Activated CD8-positive, alpha-beta memory T cell treated with anti-CD3 and anti-CD28 coated beads, Interleukin-2, amount 10 ng/mL, durations not matched to agents 7 days and 5 days (primary cell): ENCODE measurements at regions not wholly inside any gene's neighbourhood (a gene's known extent, or its start where the extent isn't known, plus 50 kb on each side); places are given as distances from the start of the nearest gene placed in this dataset.

Source experiments
- ATAC-seq: fragments of 150-1000 bp; cut with Tn5 transposase; one replicate; pipeline ENCODE4 v1.10.0; 2021; ENCODE audit warnings: moderate library complexity
- CTCF ChIA-PET: fragments of 350-600 bp; sonication (Branson Sonifier 250); formaldehyde crosslinking; loops from one replicate; lab custom pipeline; 2021; ENCODE audit warnings: antibody characterized with exemption; lab: Charles Lee
- DNase-seq: peaks from one replicate; pipeline ENCODE4 v3.0.0-alpha.2; 2020
- H3K27ac Mint-ChIP-seq: one replicate; pipeline ENCODE4 v1.8.0; 2021; ENCODE audit warnings: mild to moderate bottlenecking, mixed read lengths
- H3K27me3 Mint-ChIP-seq: one replicate; pipeline ENCODE4 v1.8.0; 2021; ENCODE audit warnings: mixed read lengths
- H3K36me3 Mint-ChIP-seq: one replicate; pipeline ENCODE4 v1.8.0; 2021; ENCODE audit warnings: mild to moderate bottlenecking, mixed read lengths
- H3K4me1 Mint-ChIP-seq: one replicate; pipeline ENCODE4 v1.8.0; 2021; ENCODE audit warnings: mixed read lengths
- H3K4me3 Mint-ChIP-seq: one replicate; pipeline ENCODE4 v1.8.0; 2021; ENCODE audit warnings: mild to moderate bottlenecking, moderate library complexity, mixed read lengths
- H3K9me3 Mint-ChIP-seq: one replicate; pipeline ENCODE4 v1.8.0; 2022; ENCODE audit warnings: low read depth, mixed read lengths

- ATAC-seq, result no peak
- Mint-ChIP-seq H3K27me3 (no peaks in the 10 kb centered on the region), H3K4me1 (no peaks in the 10 kb centered on the region), H3K36me3 (no peaks in the 10 kb centered on the region), H3K27ac (no peak overlapping the region), H3K4me3 (no peak overlapping the region), H3K9me3 (peaks cover 2% of the 10 kb centered on the region)
- no peak for DNase-seq
- CTCF ChIA-PET, result no interaction called here
Measured at GRCh38 chr11:29331451-29332010, 685.3 kb downstream of the KCNA4 start.

DNA sequence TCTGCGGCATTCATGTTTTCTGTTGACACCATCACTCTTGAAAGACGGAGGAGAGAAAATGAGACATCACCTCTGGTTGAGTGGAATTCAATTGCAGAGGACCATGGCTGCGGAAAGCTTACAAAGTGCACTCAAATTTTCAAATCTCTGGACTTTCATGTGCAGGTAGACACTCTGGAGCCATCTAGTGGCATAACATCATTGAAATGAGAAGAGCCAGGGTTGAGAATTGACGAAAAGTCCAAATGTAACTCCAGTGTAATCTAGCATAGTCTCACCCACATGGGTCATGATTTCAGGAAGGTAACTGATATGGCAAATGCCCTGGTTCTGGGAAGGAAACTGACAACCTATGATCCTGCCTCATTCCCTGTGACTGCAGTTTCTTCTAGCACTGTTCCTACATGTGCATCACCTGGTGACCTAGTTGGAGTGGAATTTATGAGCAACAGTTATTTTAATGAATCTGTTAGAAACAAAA is 687.8 kb downstream of the KCNA4 start:
- Mint-ChIP-seq H3K4me1 (no peaks in the 10 kb centered on the region), H3K4me3 (no peak overlapping the region), H3K36me3 (no peaks in the 10 kb centered on the region), H3K27me3 (no peaks in the 10 kb centered on the region), H3K9me3 (peaks cover 2% of the 10 kb centered on the region), H3K27ac (no peak overlapping the region)
- no peak for ATAC-seq
- CTCF ChIA-PET, result no interaction called here
- DNase-seq, result no peak

DNA sequence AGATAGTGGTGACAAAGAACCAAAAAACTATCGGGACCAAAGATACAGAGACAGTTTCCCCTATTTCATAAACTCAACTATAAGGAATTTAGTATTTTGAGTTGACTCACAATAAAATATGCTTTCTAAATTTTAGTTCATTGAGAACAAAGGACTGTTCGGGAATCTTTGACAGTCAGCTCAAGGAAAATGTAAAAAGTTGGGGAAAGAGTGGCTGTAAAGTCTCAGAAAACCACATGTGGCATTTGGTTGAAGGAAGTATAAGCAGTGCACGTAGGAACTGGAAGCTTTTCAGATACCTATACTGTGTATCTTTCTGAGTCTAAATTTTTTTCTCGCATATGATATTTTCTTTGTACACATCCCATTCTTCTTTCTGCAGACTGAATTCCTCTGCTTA is 688.9 kb downstream of the KCNA4 start:
- H3K4me1 Mint-ChIP-seq, result no peaks in the 10 kb centered on the region
- ATAC-seq (no peak), DNase-seq (no peak)
- peaks cover 2% of the 10 kb centered on the region for H3K9me3 Mint-ChIP-seq
- H3K36me3 Mint-ChIP-seq, result no peaks in the 10 kb centered on the region
- no peak overlapping the region for H3K4me3 Mint-ChIP-seq
- CTCF ChIA-PET, result no interaction called here
- H3K27me3 Mint-ChIP-seq, result no peaks in the 10 kb centered on the region
- H3K27ac Mint-ChIP-seq, result no peak overlapping the region

DNA sequence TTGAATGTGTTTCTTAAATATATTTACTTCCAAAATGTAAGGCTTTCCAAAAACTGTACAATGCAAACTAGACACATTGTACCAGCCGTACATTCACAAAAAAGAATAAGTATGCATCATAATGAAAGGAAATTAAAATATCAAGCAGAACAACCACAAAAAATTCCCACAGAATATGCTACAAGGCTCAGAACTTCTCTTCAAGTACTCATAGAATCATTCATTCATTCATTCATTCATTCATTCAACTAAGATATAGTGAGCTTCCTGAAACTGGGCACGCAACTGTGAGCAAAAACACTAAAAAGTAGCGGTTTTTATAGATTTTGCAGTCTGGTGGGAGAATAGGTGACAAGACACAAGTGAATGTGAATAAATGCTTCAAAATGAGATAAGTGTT is 690.1 kb downstream of the KCNA4 start:
- Mint-ChIP-seq H3K4me3 (no peak overlapping the region), H3K36me3 (no peaks in the 10 kb centered on the region), H3K9me3 (peaks cover 2% of the 10 kb centered on the region), H3K27ac (no peak overlapping the region), H3K4me1 (no peaks in the 10 kb centered on the region), H3K27me3 (no peaks in the 10 kb centered on the region)
- ATAC-seq (no peak), DNase-seq (no peak)
- CTCF ChIA-PET, result no interaction called here

DNA sequence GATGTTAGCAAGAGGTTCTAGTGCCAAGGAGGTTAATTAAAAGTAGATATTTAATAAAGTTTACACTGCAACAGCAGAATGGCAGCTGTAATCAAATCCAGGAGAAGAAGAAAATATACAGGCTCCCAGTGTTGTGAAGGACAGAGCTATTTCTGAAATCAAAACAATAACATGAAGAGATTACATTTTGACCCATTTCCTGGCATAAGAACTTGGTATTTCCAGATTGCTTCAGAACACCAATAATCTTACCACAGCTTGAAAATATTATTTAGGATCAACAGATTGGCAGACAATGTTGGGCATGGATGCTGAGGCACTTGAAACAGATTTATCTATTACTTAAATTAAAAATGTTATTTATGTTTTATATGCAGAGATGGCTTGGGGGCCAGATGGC is 692.5 kb downstream of the KCNA4 start:
- no peak for ATAC-seq
- H3K36me3 Mint-ChIP-seq, result no peaks in the 10 kb centered on the region
- no peaks in the 10 kb centered on the region for H3K27me3 Mint-ChIP-seq
- H3K4me1 Mint-ChIP-seq, result no peaks in the 10 kb centered on the region
- no peak for DNase-seq
- no peak overlapping the region for H3K27ac Mint-ChIP-seq
- peaks cover 2% of the 10 kb centered on the region for H3K9me3 Mint-ChIP-seq
- H3K4me3 Mint-ChIP-seq, result no peak overlapping the region
- CTCF ChIA-PET, result no interaction called here

DNA sequence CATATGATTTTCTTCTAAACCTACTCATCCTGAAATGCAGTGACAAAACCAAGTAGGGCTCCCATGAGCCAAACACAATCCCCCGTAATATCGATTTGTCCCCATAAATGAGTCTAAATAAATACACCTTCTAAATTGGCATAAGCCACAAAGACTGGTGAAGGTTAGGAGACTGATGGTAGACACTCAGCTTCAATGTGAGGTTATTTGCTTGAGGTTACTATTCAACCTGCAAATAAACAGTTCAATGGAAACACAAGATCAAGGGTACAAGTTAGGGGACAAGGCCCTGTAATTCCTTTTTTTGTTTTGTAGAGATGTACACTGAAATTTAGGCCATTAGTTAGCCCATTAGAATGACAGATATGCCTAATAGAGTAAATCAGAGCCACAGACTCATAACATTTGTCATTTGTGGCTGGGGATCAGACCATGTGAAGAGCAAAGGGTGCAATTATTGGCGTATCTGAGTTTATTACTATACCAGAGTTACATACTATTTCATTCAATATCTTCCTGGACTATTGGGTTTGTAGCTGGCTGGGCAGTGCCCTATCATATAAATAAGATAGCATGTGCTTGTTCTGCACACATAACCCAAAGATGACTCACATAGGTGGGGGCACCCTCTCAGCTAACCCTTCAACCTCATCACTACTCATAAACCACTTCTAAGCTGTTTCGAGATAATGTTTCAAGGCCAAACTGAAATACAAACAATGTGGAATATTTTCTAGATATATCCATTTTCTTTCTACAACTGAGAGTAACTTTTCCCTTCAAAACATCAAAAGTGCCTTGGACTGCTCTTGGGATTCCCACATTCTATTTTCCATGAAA is 695.3 kb downstream of the KCNA4 start:
- H3K36me3 Mint-ChIP-seq, result no peaks in the 10 kb centered on the region
- H3K4me3 Mint-ChIP-seq, result no peak overlapping the region
- H3K27me3 Mint-ChIP-seq, result no peaks in the 10 kb centered on the region
- ATAC-seq (no peak), DNase-seq (no peak)
- no peaks in the 10 kb centered on the region for H3K4me1 Mint-ChIP-seq
- CTCF ChIA-PET, result no interaction called here
- H3K27ac Mint-ChIP-seq, result no peak overlapping the region
- no peaks in the 10 kb centered on the region for H3K9me3 Mint-ChIP-seq

DNA sequence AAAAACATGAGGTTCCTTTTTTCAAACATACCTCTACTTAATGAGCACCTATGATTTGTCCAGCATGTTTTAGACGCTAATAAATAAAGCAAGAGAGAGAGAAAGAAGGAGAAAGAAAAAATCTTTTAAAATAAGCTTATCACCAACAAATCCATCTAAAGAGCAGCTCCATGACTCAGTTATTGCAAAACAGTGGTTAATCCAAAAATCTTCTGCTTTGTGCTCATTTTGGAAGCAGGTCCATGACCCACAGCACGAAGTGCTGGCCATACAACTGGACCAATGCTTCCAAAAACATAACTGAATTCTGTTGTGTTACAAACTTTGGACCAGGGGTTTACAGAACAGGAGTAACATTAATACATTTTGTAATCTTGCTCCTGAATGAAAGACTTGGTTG is 696.6 kb downstream of the KCNA4 start:
- Mint-ChIP-seq H3K4me1 (no peaks in the 10 kb centered on the region), H3K9me3 (peaks cover 3% of the 10 kb centered on the region), H3K4me3 (no peak overlapping the region), H3K27me3 (no peaks in the 10 kb centered on the region), H3K36me3 (no peaks in the 10 kb centered on the region), H3K27ac (no peak overlapping the region)
- ATAC-seq (no peak), DNase-seq (no peak)
- CTCF ChIA-PET, result no interaction called here

DNA sequence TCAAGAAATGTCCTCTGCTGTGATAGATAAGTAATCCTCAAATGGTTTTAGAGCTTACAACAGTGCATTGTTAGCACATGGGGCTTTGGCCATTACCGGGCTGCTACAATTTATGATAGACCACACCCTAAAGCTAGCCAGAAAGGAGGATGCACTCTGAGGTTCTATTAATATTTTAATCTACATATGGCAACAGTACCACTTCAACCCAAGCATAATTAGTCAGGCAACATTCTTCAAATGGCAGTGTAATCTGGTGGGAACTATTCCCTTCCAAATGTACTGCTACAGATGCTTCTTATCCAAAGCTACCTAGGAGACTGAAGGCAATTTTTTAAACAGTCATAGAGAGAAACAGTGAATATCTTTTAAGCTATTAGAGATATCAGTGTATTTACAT is 697.6 kb downstream of the KCNA4 start:
- DNase-seq (no peak), ATAC-seq (no peak)
- Mint-ChIP-seq H3K36me3 (no peaks in the 10 kb centered on the region), H3K4me1 (no peaks in the 10 kb centered on the region), H3K4me3 (no peak overlapping the region), H3K27ac (no peak overlapping the region), H3K27me3 (no peaks in the 10 kb centered on the region), H3K9me3 (peaks cover 3% of the 10 kb centered on the region)
- CTCF ChIA-PET, result no interaction called here

DNA sequence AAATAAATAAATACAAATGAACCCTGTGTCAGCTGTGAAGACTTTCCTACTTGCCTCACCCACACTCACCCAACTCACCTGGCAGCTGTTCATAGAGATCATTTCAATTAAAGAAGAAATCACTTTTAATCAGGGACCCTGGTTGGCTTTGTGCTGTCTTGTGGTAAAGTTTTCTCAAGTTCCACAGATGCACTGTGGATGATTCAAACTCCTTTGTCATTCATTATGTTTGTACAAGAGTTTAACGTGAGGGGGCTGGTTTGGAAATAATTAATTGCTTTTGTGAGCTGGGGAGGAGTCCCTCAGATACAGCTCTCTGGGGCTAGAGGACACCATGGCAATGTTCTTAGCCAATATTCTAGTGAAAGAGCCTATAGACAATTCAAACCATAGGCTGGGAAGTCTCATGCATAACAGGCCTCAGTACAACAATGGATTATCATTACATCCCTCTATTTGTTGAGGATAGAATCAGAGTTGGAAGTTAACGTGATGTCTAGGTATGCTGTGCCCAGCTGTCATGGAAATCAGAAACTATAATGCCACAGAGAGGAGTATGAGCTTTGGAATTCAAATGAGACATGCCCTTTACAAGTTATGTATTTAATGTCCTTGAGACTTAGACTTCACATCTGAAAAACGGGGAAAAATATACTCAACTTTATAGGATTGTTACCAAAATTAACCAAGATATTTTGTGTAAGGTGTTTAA is 698.5 kb downstream of the KCNA4 start:
- H3K4me1 Mint-ChIP-seq, result no peaks in the 10 kb centered on the region
- no peak overlapping the region for H3K27ac Mint-ChIP-seq
- DNase-seq (no peak), ATAC-seq (no peak)
- CTCF ChIA-PET, result no interaction called here
- no peak overlapping the region for H3K4me3 Mint-ChIP-seq
- H3K9me3 Mint-ChIP-seq, result peaks cover 3% of the 10 kb centered on the region
- no peaks in the 10 kb centered on the region for H3K36me3 Mint-ChIP-seq
- no peaks in the 10 kb centered on the region for H3K27me3 Mint-ChIP-seq

DNA sequence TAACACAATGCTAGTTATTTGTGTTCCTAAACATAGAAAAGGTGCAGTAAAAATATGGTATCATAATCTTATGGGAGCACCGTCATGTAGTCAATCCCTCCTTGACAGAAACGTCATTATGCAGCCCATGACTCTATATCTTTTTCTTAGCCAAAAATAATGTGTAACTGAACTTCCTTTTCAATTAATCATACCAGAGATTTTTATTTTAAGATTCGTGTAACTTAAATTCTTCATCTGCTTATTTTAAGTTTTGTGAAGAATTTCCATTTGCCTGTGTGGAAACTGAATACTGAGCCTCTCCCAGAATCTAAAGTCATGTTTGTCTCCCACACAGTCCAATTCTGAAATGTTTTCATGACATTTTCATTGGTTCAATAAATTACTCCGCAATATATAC is 699.1 kb downstream of the KCNA4 start:
- no peak overlapping the region for H3K4me3 Mint-ChIP-seq
- H3K4me1 Mint-ChIP-seq, result no peaks in the 10 kb centered on the region
- no peaks in the 10 kb centered on the region for H3K36me3 Mint-ChIP-seq
- DNase-seq (no peak), ATAC-seq (no peak)
- no peak overlapping the region for H3K27ac Mint-ChIP-seq
- CTCF ChIA-PET, result no interaction called here
- peaks cover 3% of the 10 kb centered on the region for H3K9me3 Mint-ChIP-seq
- no peaks in the 10 kb centered on the region for H3K27me3 Mint-ChIP-seq

DNA sequence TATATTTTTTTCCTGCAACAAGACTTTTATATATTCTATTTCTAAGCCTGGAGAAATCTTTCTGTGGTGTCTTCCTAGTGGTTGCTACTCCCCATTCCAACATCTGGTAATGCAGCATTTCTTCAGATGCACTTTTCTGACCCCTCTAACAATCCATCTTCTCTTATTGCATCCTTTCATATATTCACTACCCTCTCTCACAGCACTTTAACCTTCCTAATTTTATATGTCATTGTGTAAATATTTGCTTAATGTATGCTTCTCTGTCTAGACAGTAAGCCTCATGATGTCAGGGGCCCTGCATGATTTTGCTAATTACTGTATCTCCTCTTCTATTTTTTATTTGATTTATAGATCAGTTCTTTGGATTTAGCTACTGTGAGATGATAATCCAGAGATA is 701.6 kb downstream of the KCNA4 start:
- no peaks in the 10 kb centered on the region for H3K27me3 Mint-ChIP-seq
- H3K9me3 Mint-ChIP-seq, result peaks cover 8% of the 10 kb centered on the region
- H3K36me3 Mint-ChIP-seq, result no peaks in the 10 kb centered on the region
- H3K27ac Mint-ChIP-seq, result no peak overlapping the region
- no peaks in the 10 kb centered on the region for H3K4me1 Mint-ChIP-seq
- DNase-seq, result no peak
- ATAC-seq, result no peak
- CTCF ChIA-PET, result no interaction called here
- no peak overlapping the region for H3K4me3 Mint-ChIP-seq

DNA sequence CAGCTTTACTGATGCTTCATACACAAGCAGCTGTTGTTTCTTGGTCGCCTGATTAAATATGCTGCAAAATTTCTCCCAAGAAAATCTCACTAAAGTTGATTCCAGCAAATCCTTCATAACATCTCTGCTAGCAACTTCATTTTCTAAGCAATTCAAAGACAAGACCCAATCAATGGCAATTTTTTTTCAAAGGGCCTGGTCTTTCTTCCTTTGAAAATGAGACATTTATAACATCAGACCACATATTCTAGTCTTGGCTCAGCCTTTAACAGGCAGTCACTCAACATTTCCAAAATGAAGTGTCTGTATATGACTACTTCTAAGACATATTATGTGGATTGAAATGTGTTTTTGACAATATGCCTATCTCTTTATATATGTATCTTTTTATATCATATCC is 702.6 kb downstream of the KCNA4 start:
- Mint-ChIP-seq H3K9me3 (peaks cover 8% of the 10 kb centered on the region), H3K4me1 (no peaks in the 10 kb centered on the region), H3K27ac (no peak overlapping the region), H3K4me3 (no peak overlapping the region), H3K36me3 (no peaks in the 10 kb centered on the region), H3K27me3 (no peaks in the 10 kb centered on the region)
- no peak for ATAC-seq
- DNase-seq, result no peak
- CTCF ChIA-PET, result no interaction called here

DNA sequence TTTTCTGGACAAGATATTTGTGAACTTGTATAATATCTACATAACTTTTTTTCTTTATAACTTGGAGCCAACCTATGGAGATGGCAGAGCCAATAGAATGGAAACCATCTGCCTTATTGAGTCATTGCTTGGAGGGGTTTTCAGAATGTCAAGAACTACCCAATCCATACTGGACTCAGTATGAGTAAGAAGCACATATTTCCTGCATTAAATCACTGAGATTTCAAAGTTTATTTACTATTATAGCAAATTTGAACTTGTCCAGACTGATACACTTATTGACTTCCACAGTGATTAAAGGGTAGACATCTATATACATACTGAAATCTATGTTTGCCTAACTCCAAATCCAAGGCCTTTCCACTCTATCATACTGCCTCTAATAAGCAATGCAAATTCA is 704.0 kb downstream of the KCNA4 start:
- ATAC-seq, result no peak

More for the DNA sequence above, 704.0 kb downstream of the KCNA4 start:
- Mint-ChIP-seq H3K4me1 (no peaks in the 10 kb centered on the region), H3K27me3 (no peaks in the 10 kb centered on the region), H3K36me3 (no peaks in the 10 kb centered on the region), H3K4me3 (no peak overlapping the region), H3K27ac (no peak overlapping the region), H3K9me3 (peaks cover 8% of the 10 kb centered on the region)
- DNase-seq, result no peak
- CTCF ChIA-PET, result no interaction called here
